Kidney (tissue), 13 donors: ENCODE measurements at regions not wholly inside any gene's neighbourhood (a gene's known extent, or its start where the extent isn't known, plus 50 kb on each side); places are given as distances from the start of the nearest gene placed in this dataset.

Experiments
- DNase-seq, 5 donors: peaks; one replicate each; pipeline ENCODE4 v3.0.0-alpha.2; 2013 to 2020
- FAIRE-seq: peaks from 2 replicates; lab custom pipeline; 2012; peaks lifted over from hg19 to GRCh38; lab: Jason Lieb, UNC
- H3K27ac ChIP-seq, 2 donors: one replicate each; pipeline ENCODE4 v1.7.0; 2013; ENCODE audit warnings: low read depth in 2 of 2, low read length in 2 of 2, inconsistent platforms in 1 of 2
- H3K27me3 ChIP-seq: one replicate; pipeline ENCODE4 v1.7.1; 2013; ENCODE audit warnings: low read length, inconsistent platforms; ENCODE audit not compliant: control insufficient read depth, insufficient read depth
- H3K36me3 ChIP-seq, 3 donors: one replicate each; pipeline versions ENCODE4 v1.7.0 to v1.7.1; 2013; ENCODE audit warnings: low read length in 3 of 3, control low read depth in 1 of 3, inconsistent platforms in 1 of 3; ENCODE audit not compliant: insufficient read depth in 3 of 3, control insufficient read depth in 2 of 3
- H3K4me1 ChIP-seq, 3 donors: one replicate each; pipeline versions ENCODE4 v1.7.0 to v1.7.1; 2013; ENCODE audit warnings: low read length in 3 of 3, inconsistent platforms in 1 of 3, low read depth in 1 of 3; ENCODE audit not compliant: control insufficient read depth in 2 of 3, insufficient read depth in 2 of 3
- H3K4me3 ChIP-seq, 3 donors: one replicate each; pipeline versions ENCODE4 v1.7.0 to v1.8.1; 2013; ENCODE audit warnings: low read length in 3 of 3, control low read depth in 1 of 3, inconsistent platforms in 1 of 3
- H3K9ac ChIP-seq, 3 donors: one replicate each; pipeline versions ENCODE4 v1.7.0 to v1.7.1; 2013; ENCODE audit warnings: low read length in 3 of 3, control low read depth in 1 of 3, inconsistent platforms in 1 of 3
- H3K9me3 ChIP-seq, 3 donors: one replicate each; pipeline versions ENCODE4 v1.7.0 to v1.7.1; 2013; ENCODE audit warnings: low read length in 3 of 3, control low read depth in 1 of 3, inconsistent platforms in 1 of 3; ENCODE audit not compliant: control insufficient read depth in 2 of 3, insufficient read depth in 1 of 3
- intact Hi-C: fragments of 100-400 bp; cut with DNase I; formaldehyde crosslinking; loops from one replicate; pipeline ENCODE4 v1.11.1; 2022
- TF ChIP-seq, protein P1 (sequence below): IDR thresholded peaks from 3 replicates; pipeline ENCODE4 v1.5.1; 2012; ENCODE audit warnings: mild to moderate bottlenecking, moderate library complexity, borderline replicate concordance; ENCODE audit not compliant: insufficient read depth; ENCODE audit errors: extremely low read depth
- donor health status: control.
- donor health status: control.
- donor health status: control.
- donor health status: control.
- donor health status: control.
- donor health status: DM: yes; HTN: yes; CAD: no.
- donor health status: Normal renal cell carcinoma (clear cell type).

DNA sequence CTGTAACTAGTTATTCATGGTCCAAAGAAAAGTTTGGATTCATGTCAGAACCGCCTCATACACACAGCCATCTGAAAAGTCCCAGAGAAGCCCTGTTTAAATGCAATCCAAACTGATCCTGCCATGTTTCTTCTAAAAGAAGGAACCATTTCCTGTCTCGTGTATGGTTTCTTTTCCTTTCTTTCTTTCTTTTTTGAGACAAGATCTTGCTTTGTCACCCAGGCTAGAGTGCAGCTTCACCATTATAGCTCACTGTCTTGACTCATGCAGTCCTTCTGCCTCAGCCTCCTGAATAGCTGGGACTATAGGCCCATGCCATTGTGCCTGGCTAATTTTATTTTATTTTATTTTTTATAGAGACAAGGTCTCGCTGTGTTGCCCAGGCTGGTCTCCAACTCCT is 77.4 kb upstream of the NSMCE3 start:
- Histone ChIP-seq H3K4me3 (no peak overlapping the region), H3K9ac (no peak overlapping the region), H3K36me3 (no peaks in the 10 kb centered on the region), H3K9me3 (no peaks in the 10 kb centered on the region), H3K4me1 (peaks cover 0 to 2% (median 0%) of the 10 kb centered on the region in 3 donors), H3K27me3 (no peaks in the 10 kb centered on the region), H3K27ac (no peak overlapping the region)
- no peak for DNase-seq
- intact Hi-C loops, result no loop called here
- TF ChIP-seq, protein P1, sequence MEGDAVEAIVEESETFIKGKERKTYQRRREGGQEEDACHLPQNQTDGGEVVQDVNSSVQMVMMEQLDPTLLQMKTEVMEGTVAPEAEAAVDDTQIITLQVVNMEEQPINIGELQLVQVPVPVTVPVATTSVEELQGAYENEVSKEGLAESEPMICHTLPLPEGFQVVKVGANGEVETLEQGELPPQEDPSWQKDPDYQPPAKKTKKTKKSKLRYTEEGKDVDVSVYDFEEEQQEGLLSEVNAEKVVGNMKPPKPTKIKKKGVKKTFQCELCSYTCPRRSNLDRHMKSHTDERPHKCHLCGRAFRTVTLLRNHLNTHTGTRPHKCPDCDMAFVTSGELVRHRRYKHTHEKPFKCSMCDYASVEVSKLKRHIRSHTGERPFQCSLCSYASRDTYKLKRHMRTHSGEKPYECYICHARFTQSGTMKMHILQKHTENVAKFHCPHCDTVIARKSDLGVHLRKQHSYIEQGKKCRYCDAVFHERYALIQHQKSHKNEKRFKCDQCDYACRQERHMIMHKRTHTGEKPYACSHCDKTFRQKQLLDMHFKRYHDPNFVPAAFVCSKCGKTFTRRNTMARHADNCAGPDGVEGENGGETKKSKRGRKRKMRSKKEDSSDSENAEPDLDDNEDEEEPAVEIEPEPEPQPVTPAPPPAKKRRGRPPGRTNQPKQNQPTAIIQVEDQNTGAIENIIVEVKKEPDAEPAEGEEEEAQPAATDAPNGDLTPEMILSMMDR, result no peak
- FAIRE-seq, result no peak

DNA sequence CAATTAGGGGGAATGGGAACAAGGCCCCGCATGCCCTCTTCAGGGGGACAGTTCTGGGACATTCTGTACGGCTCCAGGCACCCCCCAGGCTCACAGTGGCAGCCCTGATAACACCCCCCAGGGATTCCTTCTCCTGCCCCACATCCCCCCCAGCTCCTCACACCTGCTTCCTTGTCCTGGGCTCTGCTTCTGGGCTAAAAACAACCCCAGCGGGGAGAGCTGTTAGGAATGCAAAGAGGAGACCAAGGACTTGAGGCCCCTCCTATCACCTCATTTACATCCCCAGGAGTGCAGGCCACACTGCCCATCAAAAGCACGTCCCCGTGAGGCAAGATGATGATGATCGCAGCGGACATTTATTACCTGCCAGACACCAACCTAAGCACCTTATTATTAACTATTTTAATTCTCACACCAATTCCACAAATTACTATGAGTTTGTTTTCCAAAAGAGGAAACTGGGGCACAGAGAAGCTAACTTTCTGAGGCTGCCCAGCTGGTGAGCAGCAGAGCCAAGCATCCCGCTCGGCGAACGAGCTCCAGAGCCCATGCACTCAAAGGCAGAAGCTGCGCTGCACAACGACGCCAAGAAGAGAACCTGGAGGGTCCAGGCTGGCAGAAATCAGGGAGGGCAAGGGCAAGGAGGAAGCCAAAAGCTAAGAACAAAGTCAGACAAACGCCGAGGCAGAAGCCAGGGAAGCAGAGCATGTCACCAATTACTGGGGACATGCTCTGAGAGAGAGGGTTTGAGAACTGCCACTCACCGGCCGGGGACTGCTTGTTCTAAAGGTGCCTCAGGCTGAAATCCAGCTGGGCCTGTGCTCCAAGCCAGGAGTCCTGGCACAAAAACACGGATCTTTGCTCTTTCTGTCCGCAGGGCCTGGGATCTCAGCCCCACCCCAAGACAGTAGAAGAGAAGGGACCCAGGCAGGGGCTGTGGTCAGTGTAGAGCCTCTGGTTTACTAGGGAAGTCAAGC is 76.2 kb upstream of the NSMCE3 start:
- no peaks in the 10 kb centered on the region for H3K9me3 ChIP-seq
- no peak overlapping the region for H3K4me3 ChIP-seq
- no peak overlapping the region for H3K9ac ChIP-seq
- no peaks in the 10 kb centered on the region for H3K36me3 ChIP-seq
- TF ChIP-seq, protein P1, result no peak
- peaks cover 0 to 2% (median 0%) of the 10 kb centered on the region in 3 donors for H3K4me1 ChIP-seq
- DNase-seq (peak in 1 of 5 donors; percentile 29), FAIRE-seq (no peak)
- no peak overlapping the region for H3K27ac ChIP-seq
- H3K27me3 ChIP-seq, result no peaks in the 10 kb centered on the region
- intact Hi-C loops, result no loop called here

DNA sequence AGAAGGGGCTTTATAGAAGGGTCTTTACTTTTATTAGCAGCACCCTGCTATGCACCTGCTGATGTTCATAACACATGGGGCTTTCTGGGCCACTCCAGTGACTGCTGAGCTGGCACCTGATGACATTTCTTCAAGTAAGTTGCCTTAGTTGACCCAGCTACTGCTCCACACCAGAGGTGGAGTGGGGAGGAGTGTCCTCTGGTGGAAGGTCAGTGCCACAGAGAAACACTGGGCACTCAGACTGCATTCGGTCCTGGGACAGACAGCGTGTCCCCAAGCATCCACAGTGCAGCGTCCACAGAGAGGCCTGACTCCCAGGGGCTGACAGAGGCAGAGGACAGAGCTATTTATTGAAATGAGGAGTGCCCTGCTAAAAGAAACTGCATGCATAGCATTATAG is 74.9 kb upstream of the NSMCE3 start:
- no peak overlapping the region for H3K27ac ChIP-seq
- H3K27me3 ChIP-seq, result no peaks in the 10 kb centered on the region
- H3K4me3 ChIP-seq, result no peak overlapping the region
- no peak for FAIRE-seq
- H3K9ac ChIP-seq, result no peak overlapping the region
- peaks cover 0 to 2% (median 0%) of the 10 kb centered on the region in 3 donors for H3K4me1 ChIP-seq
- no peaks in the 10 kb centered on the region for H3K9me3 ChIP-seq
- no peaks in the 10 kb centered on the region for H3K36me3 ChIP-seq
- TF ChIP-seq, protein P1, result no peak
- DNase-seq, result no peak
- intact Hi-C loops, result no loop called here
